ENCODE measurements at regions not wholly inside any gene's neighbourhood (a gene's known extent, or its start where the extent isn't known, plus 50 kb on each side); places are given as distances from the start of the nearest gene placed in this dataset.

GRCh38 chr9:118871531-118871930 lies 497.7 kb downstream of the BRINP1 start:
- TF ChIP-seq CTCF (IDR thresholded peaks at IDR 0.05), result no peak
- no peak for TF ChIP-seq POLR2AphosphoS5 (IDR thresholded peaks at IDR 0.05; ENCODE audit: low read depth, low read length)
- no peak for TF ChIP-seq TCF7L2 (IDR thresholded peaks at IDR 0.05; ENCODE audit: low read depth, low read length)

Measured in Panc1 (cell line).